GM18499 (cell line): ENCODE measurements at regions not wholly inside any gene's neighbourhood (a gene's known extent, or its start where the extent isn't known, plus 50 kb on each side); places are given as distances from the start of the nearest gene placed in this dataset.

ENCODE experiments used
- ATAC-seq: cut with Tn5 transposase; IDR thresholded peaks from one replicate; pipeline ENCODE4 v1.9.1; 2021; ENCODE audit warnings: moderate number of reproducible peaks; ENCODE audit not compliant: insufficient read depth, unreplicated experiment

DNA sequence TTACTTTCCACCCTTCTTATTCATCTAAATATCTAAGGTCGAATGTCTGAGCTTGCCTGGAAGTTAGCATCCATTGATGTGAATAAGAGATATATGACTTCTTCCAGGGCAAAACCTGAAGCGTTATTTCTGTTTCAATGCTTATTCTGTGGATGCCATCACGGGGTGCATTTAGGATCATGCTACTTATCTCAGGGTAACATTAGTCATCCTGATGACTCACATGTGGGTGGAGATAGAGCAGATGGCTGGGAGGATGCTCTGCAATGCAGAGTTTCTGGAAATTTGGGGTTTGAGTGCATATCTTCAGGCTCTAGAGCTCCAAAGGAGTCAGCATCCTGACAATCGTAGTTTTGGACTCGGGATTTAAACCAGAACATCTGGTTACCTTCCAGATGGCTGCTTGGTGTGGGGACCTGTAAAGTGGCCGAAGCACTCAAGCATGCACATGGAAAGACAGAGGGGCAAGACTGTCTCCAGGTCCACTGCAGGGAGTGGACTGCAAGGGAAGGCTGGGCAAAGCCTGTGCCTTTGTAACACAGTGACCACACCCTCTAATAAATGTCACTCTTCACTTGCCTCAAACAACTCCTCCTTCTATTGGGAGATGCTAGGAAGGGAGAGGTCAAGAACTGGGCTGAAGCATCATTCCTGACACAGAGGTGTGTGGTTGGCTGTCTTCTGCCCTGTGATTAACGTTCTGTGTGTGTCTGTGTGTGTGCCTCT is 175.2 kb upstream of the SALL1 start:
- no peak for ATAC-seq

DNA sequence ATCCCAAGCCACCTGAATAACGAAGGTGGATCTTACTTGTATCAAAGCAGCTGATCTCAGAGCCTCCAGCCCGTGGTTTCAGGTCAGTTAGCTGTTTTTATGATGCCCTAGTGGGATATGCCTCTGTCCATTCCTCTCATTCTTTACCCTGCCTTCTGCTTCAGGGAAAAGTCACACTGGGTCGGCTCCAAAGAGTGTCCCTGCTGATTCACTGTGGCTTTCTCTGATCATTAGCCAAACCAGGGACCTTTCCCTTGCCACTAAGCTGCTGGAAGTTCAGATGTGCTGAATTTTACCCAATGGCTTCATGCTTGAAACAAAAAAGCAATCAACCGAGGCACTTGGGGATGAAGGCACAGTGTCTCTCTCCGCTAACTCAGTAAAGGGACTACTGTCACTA is 170.2 kb upstream of the SALL1 start:
- no peak for ATAC-seq

DNA sequence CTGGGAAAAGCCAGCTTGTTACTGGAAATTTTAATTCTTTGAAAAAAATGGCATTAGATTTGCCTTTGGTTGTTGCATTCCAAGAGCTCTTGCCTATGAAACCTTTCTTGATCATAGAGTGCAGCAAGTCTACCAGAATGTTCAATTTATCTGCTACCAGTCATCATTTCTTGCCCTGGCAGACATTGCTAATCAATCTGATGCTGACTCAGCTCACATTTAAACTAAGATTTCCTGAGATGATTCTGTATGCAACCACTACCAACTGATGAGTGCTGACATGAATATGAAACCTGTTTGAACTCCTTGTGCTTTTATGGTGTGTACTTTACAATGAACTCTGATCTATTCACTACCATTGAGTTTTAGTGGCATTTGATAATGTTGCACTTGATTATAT is 166.5 kb upstream of the SALL1 start:
- ATAC-seq = no peak

DNA sequence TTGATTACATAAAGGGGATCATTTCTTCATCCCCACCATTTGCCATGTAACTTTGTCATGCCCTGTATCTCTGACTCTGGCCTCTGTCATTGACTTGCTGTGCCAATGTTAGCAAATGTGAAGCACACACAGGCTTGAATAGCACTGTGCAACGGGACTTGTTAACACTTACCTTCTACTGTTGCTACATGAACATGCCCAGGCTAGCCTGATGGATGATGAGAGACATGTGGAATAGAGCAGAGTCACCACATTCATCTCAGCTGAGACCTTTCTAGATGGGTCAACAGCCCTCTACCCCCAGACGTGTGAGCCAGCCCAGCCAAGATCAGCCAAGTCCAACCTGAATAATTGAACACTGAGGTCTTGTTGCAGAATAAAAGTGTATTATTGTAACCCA is 162.1 kb upstream of the SALL1 start:
- no peak for ATAC-seq

DNA sequence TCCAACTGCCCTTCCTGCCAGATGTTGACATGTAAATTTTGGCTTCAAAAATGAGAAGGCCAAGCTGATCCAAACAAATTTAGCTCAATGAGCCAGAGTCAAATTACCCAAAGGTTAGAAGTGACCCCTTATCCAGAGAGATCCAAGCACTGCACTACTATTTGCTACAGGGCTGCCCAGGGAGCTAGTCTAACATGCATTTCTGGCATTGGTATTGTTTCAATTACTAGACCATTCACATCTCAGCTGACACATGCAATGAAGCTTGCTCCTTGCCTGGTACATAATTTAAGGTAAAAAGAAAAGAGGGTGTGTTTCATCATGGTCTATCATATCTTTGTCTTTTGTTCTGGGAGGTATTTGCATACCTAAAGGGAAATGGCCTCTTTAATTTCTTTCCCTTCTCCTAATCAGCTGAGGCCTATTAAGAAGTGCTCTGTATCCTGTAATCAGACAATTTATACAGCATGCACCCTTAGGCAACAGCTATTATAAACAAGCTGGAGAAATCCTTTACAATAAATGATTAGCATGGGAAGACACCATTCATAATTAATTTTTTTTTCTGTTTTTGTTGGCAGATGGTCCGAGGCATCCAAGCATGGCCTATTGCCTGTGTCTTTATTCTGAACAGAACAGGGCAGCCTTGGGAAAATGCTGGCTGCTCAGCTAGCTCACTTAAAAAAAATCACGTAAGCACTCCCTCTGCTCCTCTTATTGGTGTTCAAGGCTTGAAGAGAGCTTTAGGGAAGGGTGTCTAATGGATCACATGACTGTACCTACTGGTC is 161.5 kb upstream of the SALL1 start:
- ATAC-seq = no peak

DNA sequence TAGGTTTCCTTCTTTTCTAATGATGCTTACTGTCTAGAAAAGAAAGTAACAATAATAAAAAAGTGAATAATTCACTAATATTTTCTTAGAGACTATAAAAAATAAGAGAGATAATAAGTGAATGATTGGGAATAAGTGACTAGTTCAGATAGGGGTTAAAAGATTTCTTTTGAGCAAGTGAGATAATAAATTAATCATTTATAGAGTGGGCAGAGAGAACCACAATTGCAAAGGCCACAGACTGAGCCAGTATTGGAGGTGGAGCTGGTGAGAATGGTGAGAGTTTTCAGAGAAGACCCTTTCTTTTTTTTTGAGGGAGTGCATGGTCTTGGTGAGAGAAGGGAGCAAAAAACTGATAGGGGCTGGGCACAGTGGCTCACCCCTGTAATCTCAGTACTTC is 159.1 kb upstream of the SALL1 start:
- ATAC-seq = no peak

DNA sequence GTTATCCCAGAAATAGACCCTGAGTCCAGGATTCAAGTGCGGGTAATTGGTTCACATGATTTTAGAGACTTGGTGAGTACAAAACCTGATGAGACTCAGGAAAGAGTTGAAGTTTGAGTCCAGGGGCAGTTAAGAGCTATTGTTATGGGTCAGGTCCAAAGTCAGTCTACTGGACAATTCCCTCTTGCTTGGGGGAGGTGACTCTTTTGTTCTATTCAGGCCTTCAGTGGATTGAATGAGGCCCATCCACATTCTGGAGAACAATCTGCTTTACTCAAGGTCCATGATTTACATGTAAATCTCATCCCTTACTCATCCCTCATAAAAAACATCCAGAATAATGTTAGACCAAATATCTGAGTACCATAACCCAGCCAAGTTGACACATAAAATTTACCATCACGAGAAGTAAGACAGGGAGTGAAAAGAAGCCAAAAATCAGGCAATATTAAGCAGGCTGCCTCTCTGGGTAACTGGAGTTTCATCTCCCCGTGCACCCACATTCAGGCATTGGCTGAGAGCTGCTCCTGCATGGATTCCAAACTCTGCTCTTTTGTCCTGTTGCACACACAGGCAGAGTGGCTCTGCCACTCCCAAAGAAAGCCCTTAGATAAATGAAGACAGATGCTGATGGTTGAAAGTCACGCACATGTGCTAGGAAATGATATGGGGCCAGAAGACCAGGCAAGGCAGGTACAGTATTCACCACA is 156.0 kb upstream of the SALL1 start:
- ATAC-seq = no peak

DNA sequence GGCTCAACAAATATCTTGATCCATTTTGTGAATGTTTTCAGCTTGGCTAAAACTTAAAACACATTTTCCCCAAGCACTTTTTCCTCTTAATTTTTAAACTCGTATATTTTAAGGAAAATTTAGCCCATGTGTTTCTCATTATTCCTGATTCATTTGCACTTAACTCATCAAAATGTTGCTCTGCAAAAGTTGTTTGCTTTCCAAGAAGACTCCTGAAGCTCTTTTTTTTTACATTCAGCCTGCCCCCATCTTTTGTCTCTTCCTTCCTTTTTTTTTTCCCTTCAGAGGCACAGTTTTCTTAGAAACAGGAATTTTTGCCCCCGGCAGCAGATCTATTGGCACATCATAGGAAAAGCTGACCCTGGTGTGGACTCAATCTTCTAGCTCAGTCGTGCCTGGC is 155.0 kb upstream of the SALL1 start:
- ATAC-seq = no peak

DNA sequence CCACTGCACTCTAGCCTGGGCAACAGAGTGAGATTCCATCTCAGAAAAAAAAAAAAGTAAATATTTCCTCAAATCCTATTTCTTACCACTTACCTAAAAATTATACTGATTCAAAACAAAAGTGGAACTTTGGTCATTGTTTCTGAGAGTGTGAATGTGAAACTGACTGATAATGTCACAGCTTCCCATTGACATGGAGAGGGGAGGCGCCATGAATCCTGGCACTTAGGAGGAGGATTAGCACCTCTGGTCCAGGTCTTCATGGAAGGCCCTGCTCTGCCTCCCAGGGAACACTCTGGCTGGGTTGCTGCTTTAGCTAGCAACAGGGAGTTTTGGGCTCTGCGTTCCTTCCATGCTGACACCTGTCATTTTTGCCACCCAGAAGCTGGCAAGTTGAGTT is 154.3 kb upstream of the SALL1 start:
- ATAC-seq = no peak

DNA sequence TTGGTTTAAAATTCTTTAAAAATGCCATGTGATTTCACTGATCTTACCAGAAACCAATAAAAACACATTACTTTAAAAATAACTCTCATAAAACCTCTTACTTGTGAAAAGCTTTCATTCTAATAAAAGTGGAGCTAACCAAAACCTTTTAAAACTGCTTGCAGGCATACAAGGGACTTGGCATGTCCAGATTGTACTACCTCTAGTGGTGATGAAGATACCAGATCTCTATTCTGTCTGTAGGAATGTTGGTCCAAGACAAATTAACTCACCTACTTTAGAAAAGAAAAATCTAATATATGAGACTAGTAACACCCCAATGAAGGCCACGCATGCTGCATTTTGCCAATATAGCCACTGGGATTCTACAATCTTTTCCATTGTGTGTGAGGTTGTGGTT is 151.0 kb upstream of the SALL1 start:
- ATAC-seq = no peak

DNA sequence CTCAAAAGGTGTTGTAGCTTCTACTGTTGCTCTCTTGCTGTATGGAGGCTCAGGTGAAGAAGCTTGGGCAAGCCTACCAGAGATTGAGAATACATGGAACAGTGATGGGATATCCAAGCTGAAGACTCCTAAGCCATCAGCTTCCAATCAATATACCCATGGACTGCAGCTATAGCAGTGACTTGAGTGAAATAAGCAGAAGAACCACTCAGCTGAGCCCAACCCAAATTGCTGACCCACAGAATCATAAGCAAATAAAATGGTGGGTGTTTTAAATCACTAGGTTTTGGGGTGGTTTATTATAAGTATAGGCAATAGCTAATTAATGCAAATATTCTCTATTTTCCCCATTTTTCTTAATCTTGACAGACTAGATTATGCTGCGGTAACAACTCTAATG is 147.7 kb upstream of the SALL1 start:
- no peak for ATAC-seq

DNA sequence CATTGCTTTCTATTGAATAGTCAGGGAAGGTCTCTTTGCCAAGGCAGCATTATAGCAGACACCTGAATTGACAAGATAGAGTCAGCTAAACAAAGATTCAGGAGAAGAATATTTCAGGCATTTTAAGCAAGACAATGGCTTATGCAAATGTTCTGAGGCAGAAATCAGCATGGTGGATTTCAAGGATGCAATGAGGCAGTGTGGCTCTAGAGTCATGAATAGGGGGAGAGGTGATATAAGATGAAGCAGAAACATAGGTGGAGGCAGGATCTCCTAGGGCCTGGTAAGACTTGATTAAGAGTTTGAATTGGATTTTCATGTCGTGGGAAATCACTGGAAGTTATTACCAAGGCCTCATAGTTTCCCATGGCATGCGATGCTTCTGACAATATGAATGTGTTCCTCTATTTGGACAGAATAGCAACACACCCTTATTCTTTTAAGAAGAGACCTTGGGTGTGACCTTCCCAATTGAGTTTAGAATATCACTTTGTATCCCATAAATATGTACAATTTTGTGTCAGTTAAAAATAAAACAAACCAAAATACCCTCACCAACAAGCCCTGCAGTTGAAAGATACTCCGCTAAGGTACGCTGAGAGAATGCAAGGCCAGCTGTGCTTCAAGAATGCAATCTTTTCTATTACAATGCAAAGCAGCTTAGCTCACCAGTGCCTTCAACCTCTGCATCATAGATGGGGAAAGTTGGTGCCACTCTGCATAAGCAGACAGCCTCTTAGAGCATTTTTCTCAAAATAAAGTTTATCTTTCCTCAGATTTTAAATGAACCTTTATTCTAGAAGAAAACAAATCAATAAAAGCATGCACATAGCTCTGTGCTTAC is 139.6 kb upstream of the SALL1 start:
- ATAC-seq = no peak

DNA sequence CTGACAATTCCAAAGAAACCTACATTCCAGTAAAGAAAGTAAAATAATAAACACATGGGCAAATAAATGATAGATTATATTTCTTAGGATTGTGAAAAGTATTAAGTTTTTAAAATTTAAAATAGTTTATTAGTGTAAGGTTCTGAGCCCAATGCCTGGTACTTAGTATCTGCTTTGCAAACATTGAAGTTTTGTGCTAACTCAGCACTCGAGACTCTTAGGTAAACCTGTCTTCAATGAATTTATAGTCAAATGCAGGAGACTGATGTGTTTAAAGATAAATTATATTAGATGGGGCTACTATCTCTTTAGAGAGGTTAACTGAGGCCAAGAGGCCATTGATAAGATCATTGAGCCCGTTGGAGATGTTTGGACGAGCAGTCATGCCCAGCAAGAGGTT is 138.3 kb upstream of the SALL1 start:
- no peak for ATAC-seq

DNA sequence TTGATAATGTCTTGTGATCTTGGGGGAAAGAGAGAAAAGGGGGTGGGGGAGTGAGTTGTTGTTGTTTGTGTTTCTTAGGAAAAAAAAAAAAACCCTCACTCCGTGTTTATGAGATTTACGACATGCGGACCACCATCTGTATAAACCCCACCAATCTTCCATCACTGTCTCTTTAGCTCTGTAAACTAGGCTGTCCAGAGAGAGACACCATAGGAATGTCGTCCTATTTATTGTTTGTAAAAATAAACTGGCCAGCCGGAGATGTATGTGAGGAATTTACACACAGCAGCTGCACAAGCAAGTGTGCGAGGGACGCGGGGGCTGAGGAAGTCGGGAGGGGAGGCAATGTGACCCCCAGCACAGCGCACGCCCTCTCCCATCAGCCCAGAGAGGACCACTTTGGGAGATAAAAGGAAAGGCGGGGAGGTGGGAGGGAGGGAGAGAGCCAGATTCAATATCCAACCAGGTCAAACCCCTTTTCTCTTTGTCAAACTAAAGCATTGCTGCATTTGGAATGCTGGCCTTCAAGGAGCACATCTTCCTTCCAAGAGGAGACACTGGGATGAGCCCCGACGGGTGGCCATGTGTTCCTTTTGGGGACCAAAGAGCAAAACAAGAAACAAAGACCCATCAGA is 136.2 kb upstream of the SALL1 start:
- no peak for ATAC-seq

DNA sequence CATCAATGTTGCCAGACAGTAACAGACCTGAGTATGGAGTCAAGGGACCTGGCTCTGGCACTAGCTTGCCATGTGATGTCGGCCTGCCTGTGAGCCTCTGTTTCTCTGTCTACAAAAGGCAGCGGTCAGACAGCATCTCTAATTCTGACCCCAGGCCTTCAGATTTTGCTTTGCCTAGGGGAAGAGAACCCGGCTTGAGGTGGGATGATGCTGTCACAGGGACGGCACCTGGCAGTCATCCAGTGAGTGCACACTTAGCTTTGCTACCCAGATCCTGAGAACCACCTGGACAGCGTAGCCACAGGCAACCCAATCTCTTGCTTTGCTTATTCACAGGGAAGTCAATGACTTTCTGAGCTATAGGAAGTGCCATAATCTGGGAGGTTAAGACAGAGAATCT is 135.2 kb upstream of the SALL1 start:
- no peak for ATAC-seq

DNA sequence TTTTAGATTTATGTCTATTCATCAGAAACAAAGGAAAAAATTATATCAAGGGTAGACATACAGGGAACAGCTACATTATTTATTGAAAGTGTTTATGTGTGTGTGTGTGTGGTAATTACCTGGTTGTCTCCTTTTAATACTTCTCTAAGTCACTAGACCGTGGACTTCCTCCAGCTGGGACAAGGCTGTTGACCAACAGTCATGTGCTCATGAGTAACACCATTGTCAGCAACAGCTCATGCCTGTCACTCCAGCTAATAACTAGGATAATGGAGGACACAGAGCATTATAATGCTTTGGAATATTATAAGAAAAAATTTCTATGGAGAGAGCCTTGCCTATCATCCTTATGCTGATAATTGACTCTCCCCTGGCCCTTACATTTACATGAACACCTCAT is 125.3 kb upstream of the SALL1 start:
- no peak for ATAC-seq

DNA sequence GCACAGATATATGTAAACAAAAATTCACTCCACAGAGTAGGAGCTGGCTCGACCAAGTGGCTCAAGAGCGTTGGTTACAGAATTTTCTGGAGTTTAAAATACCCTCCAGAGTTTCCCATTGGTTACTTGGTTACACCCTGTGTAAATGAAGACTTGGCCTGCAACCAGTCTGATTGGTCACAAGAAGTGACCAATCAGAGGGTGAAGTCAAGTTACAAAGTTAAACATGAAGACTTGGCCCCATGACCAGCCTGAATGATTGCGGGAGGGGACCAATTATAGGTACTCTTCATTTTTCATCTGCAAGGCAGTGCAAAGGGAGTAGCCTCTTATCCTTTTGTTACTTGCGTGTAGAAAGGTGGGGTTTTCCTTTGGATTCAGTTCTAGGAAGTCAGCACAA is 121.3 kb upstream of the SALL1 start:
- ATAC-seq = no peak

DNA sequence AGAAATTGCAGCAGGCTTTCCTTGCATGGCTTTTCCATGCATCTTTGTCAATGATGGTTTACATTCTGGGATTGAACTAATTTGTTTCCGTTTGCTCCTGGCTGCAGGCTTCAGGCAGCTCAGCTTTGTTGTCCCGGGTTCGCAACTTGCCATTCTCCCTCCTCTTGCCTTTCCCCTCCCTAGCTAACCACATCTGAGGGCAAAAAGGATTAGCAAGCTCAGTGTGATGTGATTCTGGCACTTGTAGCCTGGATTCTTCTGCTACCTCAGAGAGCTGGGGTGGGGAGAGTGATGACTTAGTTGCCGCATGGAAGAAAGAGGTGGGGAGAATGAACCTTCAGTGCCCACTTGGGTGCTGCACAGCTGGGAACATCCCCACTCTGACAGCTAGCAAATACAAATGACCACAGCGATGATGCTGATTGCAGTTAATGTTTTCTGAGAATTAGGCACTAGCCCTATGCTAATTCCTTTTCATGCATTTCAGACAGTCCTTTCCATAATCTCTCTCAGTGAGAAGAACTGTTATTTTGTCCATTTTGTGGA is 120.2 kb upstream of the SALL1 start:
- ATAC-seq = no peak

DNA sequence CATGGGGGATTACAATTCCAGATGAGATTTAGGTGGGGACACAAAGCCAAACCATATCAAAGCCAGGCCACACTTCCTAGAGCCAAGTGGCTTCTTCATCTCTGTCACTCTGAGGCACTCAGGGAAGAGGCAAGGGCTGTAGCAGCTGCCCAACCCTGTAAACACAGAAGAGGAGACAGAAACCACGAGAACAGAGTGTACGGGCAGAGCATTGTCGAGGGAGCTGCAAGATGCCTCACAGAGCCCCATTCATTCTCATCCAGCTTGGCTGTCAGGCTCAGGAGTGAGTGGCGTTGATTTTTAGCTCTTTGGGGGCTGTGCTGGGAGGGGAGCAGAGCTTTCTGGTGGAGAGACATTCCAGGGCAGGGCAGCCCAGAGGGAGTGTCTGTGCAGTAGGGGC is 117.2 kb upstream of the SALL1 start:
- no peak for ATAC-seq

DNA sequence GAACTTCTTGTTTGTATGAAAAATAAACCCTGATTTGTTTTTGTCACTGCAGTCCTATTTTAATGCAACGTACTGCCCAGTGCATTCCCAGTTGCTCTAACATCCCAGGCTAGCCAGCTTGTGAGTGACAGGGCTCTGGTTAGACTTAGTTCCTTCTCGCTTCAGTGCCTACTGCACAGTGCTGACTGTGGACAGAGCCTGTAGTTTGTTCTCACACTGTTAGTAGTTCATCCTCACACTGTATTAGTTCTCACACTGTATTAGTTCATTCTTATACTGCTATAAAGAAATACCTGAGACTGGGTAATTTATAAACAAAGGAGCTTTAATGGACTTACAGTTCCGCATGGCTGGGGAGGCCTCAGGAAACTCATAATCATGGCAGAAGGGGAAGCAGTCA is 116.6 kb upstream of the SALL1 start:
- ATAC-seq = no peak
